ENCODE measurements at regions not wholly inside any gene's neighbourhood (a gene's known extent, or its start where the extent isn't known, plus 50 kb on each side); places are given as distances from the start of the nearest gene placed in this dataset.

- TF ChIP-seq, protein P1, sequence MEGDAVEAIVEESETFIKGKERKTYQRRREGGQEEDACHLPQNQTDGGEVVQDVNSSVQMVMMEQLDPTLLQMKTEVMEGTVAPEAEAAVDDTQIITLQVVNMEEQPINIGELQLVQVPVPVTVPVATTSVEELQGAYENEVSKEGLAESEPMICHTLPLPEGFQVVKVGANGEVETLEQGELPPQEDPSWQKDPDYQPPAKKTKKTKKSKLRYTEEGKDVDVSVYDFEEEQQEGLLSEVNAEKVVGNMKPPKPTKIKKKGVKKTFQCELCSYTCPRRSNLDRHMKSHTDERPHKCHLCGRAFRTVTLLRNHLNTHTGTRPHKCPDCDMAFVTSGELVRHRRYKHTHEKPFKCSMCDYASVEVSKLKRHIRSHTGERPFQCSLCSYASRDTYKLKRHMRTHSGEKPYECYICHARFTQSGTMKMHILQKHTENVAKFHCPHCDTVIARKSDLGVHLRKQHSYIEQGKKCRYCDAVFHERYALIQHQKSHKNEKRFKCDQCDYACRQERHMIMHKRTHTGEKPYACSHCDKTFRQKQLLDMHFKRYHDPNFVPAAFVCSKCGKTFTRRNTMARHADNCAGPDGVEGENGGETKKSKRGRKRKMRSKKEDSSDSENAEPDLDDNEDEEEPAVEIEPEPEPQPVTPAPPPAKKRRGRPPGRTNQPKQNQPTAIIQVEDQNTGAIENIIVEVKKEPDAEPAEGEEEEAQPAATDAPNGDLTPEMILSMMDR (IDR thresholded peaks at IDR 0.05): no peak
These were observed 1479.3 kb upstream of the CDH9 start for GRCh38 chr5:28517691-28518090.

DNA sequence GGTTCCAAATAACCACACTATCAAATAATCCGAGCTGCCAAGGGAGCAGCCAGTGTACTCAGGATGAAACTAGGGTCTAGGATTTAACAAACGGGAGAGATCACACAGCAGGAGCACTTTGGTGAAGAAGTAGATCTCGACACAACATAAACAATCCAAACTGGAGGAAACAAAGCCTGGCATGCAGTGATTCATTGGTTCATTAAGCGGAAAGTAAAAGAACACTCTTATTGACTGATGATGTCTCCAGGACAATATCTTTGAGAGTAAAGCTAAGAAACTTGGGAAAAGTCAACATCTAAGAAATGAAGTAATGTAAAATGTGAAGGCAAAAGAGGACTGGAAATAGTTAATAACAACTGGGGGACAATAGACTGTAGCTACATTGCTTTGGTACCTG lies 1478.3 kb upstream of the CDH9 start:
- TF ChIP-seq, protein P1 (IDR thresholded peaks at IDR 0.05): no peak

DNA sequence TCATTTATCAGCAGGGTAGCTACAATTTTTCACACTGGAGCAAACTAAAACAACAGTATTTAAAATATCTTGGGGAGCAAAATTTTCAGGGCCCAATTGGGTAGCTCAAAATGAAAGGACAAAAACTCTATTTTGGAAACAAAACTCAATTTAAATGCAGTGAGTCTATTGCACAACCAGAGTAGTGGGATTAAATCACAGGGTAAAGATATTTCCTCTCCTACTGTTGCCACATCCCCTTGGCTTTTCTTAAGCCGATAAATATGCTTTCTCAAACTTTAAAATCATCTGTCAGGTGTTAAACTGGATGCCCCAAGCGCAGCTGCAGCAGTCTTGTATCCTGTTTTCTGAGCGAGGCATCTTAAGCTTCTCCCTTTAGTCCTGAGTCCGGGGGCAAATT lies 1474.3 kb upstream of the CDH9 start:
- TF ChIP-seq, protein P1 (IDR thresholded peaks at IDR 0.05): no peak

- TF ChIP-seq, protein P1 (IDR thresholded peaks at IDR 0.05): no peak
These were observed 1466.7 kb upstream of the CDH9 start for GRCh38 chr5:28505121-28505520.

GRCh38 chr5:28500511-28500910 lies 1462.1 kb upstream of the CDH9 start:
- TF ChIP-seq, protein P1 (IDR thresholded peaks at IDR 0.05): no peak

DNA sequence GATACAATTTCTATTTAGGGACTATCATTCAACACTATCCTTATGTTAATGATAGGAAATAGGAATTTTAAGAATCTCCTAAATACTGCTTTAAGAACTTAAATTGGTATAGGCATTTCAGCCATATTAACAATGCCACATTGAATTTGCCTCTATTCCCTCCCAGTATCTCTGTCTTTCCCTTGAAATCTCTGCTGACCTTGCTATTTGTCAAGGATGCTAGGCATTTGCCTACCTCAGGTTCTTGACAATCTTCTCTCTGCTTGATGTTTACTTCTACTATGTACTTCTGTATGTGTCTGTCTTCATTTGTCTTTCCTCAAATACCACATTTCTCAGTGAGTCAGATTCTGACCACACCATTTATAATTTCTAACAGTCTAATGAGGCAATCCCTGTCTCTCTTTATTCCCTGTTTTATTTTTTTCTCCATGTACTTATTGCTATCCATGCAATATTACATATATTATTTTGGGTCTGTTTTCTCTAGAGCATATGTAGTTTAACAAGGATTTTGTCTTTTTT lies 1461.4 kb upstream of the CDH9 start:
- TF ChIP-seq, protein P1 (IDR thresholded peaks at IDR 0.05): no peak

GRCh38 chr5:28495876-28496275 lies 1457.5 kb upstream of the CDH9 start:
- TF ChIP-seq, protein P1 (IDR thresholded peaks at IDR 0.05): no peak

- TF ChIP-seq, protein P1 (IDR thresholded peaks at IDR 0.05): no peak
These were observed 1455.1 kb upstream of the CDH9 start for GRCh38 chr5:28493456-28493855.
